GM23338 (cell line): ENCODE measurements at regions not wholly inside any gene's neighbourhood (a gene's known extent, or its start where the extent isn't known, plus 50 kb on each side); places are given as distances from the start of the nearest gene placed in this dataset.

Source experiments
- ATAC-seq: fragments of 200-7000 bp; cut with Tn5 transposase; 3 replicates; pipeline ENCODE4 v1.9.1; 2020
- DNase-seq: peaks from one replicate; pipeline ENCODE4 v3.0.0-alpha.2; 2015; ENCODE audit warnings: low spot score
- H2AFZ ChIP-seq: fragments of 200-600 bp; sonication (generic); 2 replicates; pipeline ENCODE4 v1.8.0; 2016; ENCODE audit warnings: antibody characterized with exemption, mild to moderate bottlenecking, moderate library complexity
- H3F3A ChIP-seq: fragments of 200-600 bp; sonication (generic); replicated peaks from 2 replicates; pipeline ENCODE4 v1.8.0; 2017; ENCODE audit warnings: antibody characterized with exemption, mixed run types, low read depth
- H3K27ac ChIP-seq: fragments of 200-600 bp; sonication (generic); 2 replicates; pipeline ENCODE4 v1.6.1; 2016; ENCODE audit warnings: low read depth
- H3K27me3 ChIP-seq: fragments of 200-600 bp; sonication (generic); 2 replicates; pipeline ENCODE4 v1.8.0; 2016; ENCODE audit warnings: mild to moderate bottlenecking, mixed run types, moderate library complexity; ENCODE audit not compliant: insufficient read depth
- H3K36me3 ChIP-seq: fragments of 200-600 bp; sonication (generic); 2 replicates; pipeline ENCODE4 v1.8.0; 2016; ENCODE audit warnings: mild to moderate bottlenecking; ENCODE audit not compliant: insufficient read depth
- H3K4me1 ChIP-seq: fragments of 200-600 bp; sonication (generic); 2 replicates; pipeline ENCODE4 v1.8.0; 2016; ENCODE audit warnings: mild to moderate bottlenecking, moderate library complexity; ENCODE audit not compliant: insufficient read depth
- H3K4me2 ChIP-seq: fragments of 200-600 bp; sonication (generic); 2 replicates; pipeline ENCODE4 v1.7.1; 2017; ENCODE audit warnings: mixed run types
- H3K4me3 ChIP-seq: fragments of 200-600 bp; sonication (generic); 2 replicates; pipeline ENCODE4 v1.6.1; 2016; ENCODE audit warnings: mixed run types
- H3K79me2 ChIP-seq: fragments of 200-600 bp; sonication (generic); replicated peaks from 2 replicates; pipeline ENCODE4 v1.8.0; 2017; ENCODE audit warnings: mild to moderate bottlenecking; ENCODE audit not compliant: insufficient read depth
- H3K9me2 ChIP-seq: fragments of 200-600 bp; sonication (generic); 2 replicates; pipeline ENCODE4 v1.8.0; 2017; ENCODE audit not compliant: insufficient read depth
- H4K20me1 ChIP-seq: fragments of 200-600 bp; sonication (generic); replicated peaks from 2 replicates; pipeline ENCODE4 v1.8.0; 2017; ENCODE audit warnings: mild to moderate bottlenecking; ENCODE audit not compliant: insufficient read depth
- H3K27ac Mint-ChIP-seq: 2 replicates; pipeline ENCODE4 v1.8.0; 2020; ENCODE audit warnings: inconsistent platforms, mild to moderate bottlenecking, moderate library complexity, mixed read lengths
- H3K27me3 Mint-ChIP-seq: 3 replicates; pipeline ENCODE4 v1.8.0; 2022; ENCODE audit warnings: low read depth, mild to moderate bottlenecking, moderate library complexity, mixed read lengths, inconsistent platforms; ENCODE audit not compliant: insufficient read depth, poor library complexity
- H3K36me3 Mint-ChIP-seq: 3 replicates; pipeline ENCODE4 v1.8.0; 2021; ENCODE audit warnings: low read depth, mild to moderate bottlenecking, inconsistent platforms, moderate library complexity, mixed read lengths
- H3K4me1 Mint-ChIP-seq: 3 replicates; pipeline ENCODE4 v1.8.0; 2020; ENCODE audit warnings: mild to moderate bottlenecking, inconsistent platforms, mixed read lengths
- H3K4me3 Mint-ChIP-seq: 3 replicates; pipeline ENCODE4 v1.8.0; 2021; ENCODE audit warnings: moderate library complexity, mild to moderate bottlenecking, inconsistent platforms, mixed read lengths
- H3K9me3 Mint-ChIP-seq: 3 replicates; pipeline ENCODE4 v1.8.0; 2020; ENCODE audit warnings: moderate library complexity, mild to moderate bottlenecking, inconsistent platforms, mixed read lengths
- CREB1 ChIP-seq: fragments of 250-450 bp; sonication (Bioruptor Pico); IDR thresholded peaks from 2 replicates; pipeline ENCODE4 v1.5.0; 2020; ENCODE audit warnings: low read depth, mild to moderate bottlenecking, moderate library complexity
- CTCF ChIP-seq, 2 experiments: fragments of 200-600 bp in 1 of 2; sonication (generic) in 1 of 2; conservative IDR thresholded peaks; 2 replicates each; pipeline versions ENCODE4 v1.5.1 to v1.6.1; 2016 to 2017; ENCODE audit warnings: antibody characterized with exemption in 2 of 2, low read depth in 2 of 2, mild to moderate bottlenecking in 2 of 2, moderate library complexity in 1 of 2
- EZH2 ChIP-seq: fragments of 200-600 bp; sonication (generic); IDR thresholded peaks from one replicate; pipeline ENCODE4 v1.8.0; 2017; ENCODE audit warnings: antibody characterized with exemption, mild to moderate bottlenecking, low read depth; ENCODE audit not compliant: unreplicated experiment
- NANOG ChIP-seq: IDR thresholded peaks from 2 replicates; pipeline ENCODE4 v1.6.1; 2016; ENCODE audit warnings: antibody characterized with exemption, borderline replicate concordance
- POLR2AphosphoS5 ChIP-seq: IDR thresholded peaks from 2 replicates; pipeline ENCODE4 v1.6.1; 2016; ENCODE audit warnings: antibody characterized with exemption, low read depth
- REST ChIP-seq: IDR thresholded peaks from one replicate; pipeline ENCODE4 v1.6.1; 2018; ENCODE audit warnings: antibody characterized with exemption; ENCODE audit not compliant: unreplicated experiment
- ZNF114 ChIP-seq: fragments of 250-450 bp; sonication (Bioruptor Pico); IDR thresholded peaks from 2 replicates; pipeline ENCODE4 v1.5.0; 2020; ENCODE audit warnings: mild to moderate bottlenecking, moderate library complexity
- ZNF331 ChIP-seq: fragments of 250-450 bp; sonication (Bioruptor Pico); IDR thresholded peaks from 2 replicates; pipeline ENCODE4 v1.5.0; 2020; ENCODE audit warnings: low read depth, mild to moderate bottlenecking, moderate library complexity
- ZNF462 ChIP-seq: fragments of 250-450 bp; sonication (Bioruptor Pico); IDR thresholded peaks from 2 replicates; pipeline ENCODE4 v1.5.0; 2020; ENCODE audit warnings: mild to moderate bottlenecking, moderate library complexity

- TF ChIP-seq ZNF462 = no peak
- TF ChIP-seq EZH2 = no peak
- TF ChIP-seq CTCF (conservative IDR thresholded peaks at IDR 0.05; ENCODE audit: low read depth in 2 of 2) = no peak
These were observed 408.2 kb upstream of the THBS1 start (continued) for GRCh38 chr15:39172380-39173281.

GRCh38 chr15:39173426-39173825, 407.5 kb upstream of the THBS1 start:
- H3K27ac ChIP-seq = no peak overlapping the region
- TF ChIP-seq POLR2AphosphoS5 (no peak), NANOG (no peak), ZNF114 (CRISPR knock-in tag) (no peak), CREB1 (no peak), ZNF331 (CRISPR knock-in tag) (no peak), REST (no peak)
- no peak overlapping the region for H3K4me3 ChIP-seq

More at GRCh38 chr15:39173426-39173825, 407.5 kb upstream of the THBS1 start:
- H3K27ac Mint-ChIP-seq = no peak overlapping the region
- no peaks in the 10 kb centered on the region for H3K27me3 ChIP-seq
- H3K27me3 Mint-ChIP-seq = peaks cover 2% of the 10 kb centered on the region
- no peaks in the 10 kb centered on the region for H3F3A ChIP-seq
- no peaks in the 10 kb centered on the region for H3K36me3 Mint-ChIP-seq
- H3K4me1 ChIP-seq = peaks cover 26% of the 10 kb centered on the region
- no peaks in the 10 kb centered on the region for H3K79me2 ChIP-seq
- H3K9me2 ChIP-seq = no peaks in the 10 kb centered on the region; the same call in 1 of the 2 replicates
- H3K36me3 ChIP-seq = no peaks in the 10 kb centered on the region
- H3K4me1 Mint-ChIP-seq = peaks cover 28% of the 10 kb centered on the region
- H2AFZ ChIP-seq = no peak overlapping the region
- no peaks in the 10 kb centered on the region for H3K9me3 Mint-ChIP-seq
- no peaks in the 10 kb centered on the region for H4K20me1 ChIP-seq
- H3K4me3 Mint-ChIP-seq = no peak overlapping the region
- no peak for ATAC-seq
- DNase-seq = no peak
- H3K4me2 ChIP-seq = no peak overlapping the region
